DMS53 (cell line): ENCODE measurements at regions not wholly inside any gene's neighbourhood (a gene's known extent, or its start where the extent isn't known, plus 50 kb on each side); places are given as distances from the start of the nearest gene placed in this dataset.

Source experiments
- DNase-seq: peaks from one replicate; lab custom pipeline; 2025; lab: John Stamatoyannopoulos, UW

GRCh38 chr2:42957861-42958301 is 165.5 kb upstream of the HAAO start:
- no peak for DNase-seq

GRCh38 chr2:42957109-42957860 is 164.9 kb upstream of the HAAO start:
- no peak for DNase-seq

- no peak for DNase-seq
These were observed 162.0 kb upstream of the HAAO start for GRCh38 chr2:42954227-42954962.

- no peak for DNase-seq
These were observed 160.8 kb upstream of the HAAO start for GRCh38 chr2:42953216-42953615.

GRCh38 chr2:42951263-42951938 is 159.0 kb upstream of the HAAO start:
- no peak for DNase-seq

DNA sequence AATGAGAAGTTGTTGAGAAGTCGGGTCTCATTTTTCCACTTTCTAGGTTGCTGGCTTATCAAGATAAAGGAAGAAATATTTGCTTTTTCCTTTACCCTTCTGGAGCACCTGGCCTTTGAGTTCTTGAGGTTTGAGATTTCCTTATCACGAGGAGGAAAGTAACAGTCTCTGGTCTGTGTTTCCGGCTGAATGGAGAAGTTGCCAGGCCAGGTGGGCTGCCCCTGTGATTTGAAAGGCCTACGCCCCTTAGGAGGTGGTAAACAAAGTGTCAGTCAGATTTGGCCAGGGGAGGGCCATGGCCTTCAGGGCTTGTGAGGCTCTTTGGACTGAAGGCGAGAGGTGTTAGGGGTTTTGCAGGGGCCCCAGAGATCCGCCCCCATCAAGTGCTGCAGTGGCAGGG is 156.7 kb upstream of the HAAO start:
- no peak for DNase-seq

DNA sequence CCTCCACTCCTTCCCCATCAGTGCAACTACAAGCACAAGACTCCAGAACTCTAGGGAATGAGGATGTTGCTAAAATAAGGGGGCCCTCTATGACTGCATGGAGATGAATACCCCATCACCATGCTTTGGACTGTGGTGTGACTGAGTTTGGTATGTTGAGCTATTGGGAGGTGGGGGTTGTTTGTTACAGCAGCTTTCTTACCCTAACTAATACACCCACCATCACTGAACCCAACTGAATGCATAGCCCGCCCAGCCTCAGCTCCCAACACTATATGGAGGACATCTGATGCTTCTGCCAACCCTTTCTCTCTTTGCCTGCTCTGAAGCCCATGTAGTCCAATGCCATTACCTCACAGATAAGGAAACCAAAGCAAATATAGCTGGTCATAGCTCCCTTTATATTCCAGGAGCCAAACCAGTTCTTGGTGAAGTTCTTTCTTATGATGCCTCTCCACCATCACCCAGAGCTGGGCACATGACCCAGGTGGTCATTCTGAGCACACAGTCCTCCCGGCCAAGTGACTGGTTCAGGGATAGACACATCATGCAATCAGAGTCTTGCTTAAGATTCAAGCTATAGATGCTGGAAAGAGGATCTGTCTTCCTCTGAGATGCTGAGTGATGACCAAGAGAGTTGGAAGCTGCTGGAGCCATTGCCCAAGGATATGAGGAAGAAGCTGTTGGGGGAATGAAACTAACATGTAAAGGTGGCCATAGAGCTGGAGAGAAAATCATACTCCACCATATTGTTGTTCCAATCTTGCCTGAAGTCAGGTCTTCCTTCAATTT is 155.6 kb upstream of the HAAO start:
- DNase-seq = no peak

DNA sequence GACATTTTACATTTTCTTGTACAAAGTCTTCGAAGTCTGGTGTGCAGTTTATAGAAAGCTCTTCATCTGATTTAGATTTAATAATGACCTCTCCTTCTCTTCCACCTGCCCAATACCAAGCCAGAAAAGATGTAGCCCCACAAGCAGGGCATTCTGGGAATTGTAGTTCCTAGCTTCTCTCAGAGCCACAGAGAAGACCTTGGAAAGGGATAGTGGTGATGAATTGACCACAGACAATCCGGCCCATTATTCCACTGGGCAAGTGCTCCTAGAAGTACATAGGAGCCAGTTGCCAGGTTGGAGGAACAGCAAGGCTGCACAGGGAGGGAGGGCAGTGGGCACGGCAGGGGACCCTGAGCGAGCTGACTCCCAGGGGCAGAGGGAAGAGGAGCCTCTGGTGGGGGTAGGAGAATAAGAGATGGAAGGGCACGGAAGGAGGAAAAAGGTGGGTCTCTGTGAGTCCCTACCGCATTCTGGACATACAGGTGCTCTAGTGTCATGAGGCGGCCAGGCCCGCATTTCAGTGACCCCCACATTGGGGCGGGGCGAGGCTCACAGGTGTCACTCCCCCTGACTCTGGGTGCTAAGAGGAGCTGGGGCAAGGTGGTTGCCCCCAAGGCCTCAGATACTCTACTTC is 152.5 kb upstream of the HAAO start:
- peak; percentile 30 for DNase-seq

- no peak for DNase-seq
These were observed 150.7 kb upstream of the HAAO start for GRCh38 chr2:42942990-42943493.

DNA sequence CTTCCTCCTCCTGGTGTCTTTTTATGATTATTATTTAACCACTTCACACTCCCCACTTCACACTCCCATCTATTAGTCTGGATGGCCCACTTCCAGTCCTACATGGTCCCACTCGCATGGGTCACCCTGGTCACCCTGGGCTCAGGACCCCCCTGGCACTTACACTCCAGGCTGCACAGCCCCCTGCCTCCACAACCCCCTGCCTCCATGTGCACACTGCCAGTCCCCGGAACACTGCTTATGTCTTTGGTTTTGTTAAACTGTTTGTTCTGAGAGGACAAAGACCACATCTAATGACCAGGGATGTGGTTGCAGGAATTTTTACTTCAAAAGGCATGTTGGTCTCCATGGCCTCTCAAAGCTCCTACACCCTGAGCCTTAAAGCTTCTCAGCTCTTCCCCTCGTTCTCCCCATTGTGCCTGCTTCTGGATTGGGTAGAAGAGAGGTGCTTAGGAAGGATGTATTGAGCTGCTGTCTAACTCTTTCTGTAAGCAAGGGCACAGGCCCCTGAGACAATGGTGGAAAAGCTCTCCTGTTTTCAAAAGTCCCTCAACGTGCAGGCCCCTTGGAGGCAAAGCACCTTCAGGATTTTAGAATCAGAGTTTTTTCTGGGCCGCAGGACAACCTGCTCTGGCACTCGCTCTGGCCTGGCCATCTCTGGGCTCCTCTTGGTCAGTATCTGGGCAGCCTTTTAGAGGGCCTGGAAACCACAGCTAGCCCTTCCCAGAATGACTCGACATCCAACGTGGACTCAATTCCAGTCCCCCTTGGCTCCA is 150.0 kb upstream of the HAAO start:
- no peak for DNase-seq

DNA sequence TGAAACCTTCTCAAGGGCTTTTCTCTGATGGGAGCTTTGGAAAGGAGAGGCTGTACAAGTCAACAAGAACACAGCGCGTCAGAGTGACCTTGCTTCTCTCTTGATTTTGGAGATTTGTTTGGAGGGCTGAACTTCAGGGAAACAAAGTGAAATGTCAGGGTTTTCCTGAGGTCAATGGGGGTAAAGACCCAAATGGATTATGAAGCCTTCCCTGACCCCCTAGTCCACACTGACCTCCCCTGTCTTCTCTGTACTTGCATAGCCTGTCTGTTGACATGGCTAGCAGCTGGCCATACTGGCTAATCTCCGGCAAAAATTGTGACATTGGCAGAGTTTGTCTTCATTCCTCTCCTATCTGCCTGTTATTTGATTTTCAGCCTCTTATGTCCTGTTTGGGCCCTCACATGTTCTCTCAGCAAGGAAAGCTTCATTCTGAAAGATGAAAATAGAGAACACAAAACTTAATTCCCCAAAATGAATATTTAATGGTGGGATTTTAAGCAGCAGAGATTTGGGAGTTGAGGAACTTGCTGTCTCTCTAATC is 149.3 kb upstream of the HAAO start:
- no peak for DNase-seq

DNA sequence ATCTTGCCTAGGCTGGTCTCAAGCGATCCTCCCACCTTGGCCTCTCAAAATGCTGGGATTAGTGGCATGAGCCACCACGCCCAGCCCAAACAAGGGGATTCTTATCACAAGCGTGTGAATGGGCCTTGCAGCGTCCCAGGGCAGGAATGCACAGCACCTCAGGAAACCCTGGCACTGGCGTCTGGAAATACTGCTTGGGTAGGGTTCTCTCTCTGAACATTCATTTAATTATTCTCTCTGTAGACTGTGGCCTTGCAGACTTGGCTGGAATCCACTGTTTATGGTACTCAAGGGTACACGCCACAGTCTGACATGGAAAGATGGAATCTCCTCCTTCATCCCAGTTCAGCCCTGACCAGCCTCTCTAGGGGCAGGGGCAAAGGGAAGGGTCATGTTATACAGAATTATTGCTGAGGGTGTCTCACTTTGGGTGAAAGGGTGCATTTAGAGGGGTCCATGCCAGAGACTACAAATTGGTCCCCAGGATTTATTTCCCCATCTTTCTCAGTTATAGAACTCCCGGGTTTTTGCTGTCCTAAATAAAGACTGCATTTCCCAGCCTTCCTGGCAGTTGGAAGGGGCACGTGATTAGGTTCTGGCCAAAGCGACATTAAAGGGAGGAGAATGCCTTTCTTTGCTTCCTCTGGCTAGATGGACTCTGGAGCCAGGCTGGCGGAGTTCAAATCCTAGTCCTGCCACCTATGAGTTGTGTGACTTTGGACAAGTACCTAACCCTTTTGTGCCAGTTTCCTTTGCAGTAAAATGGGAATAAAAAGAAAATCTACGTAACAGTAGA is 147.2 kb upstream of the HAAO start:
- no peak for DNase-seq

DNA sequence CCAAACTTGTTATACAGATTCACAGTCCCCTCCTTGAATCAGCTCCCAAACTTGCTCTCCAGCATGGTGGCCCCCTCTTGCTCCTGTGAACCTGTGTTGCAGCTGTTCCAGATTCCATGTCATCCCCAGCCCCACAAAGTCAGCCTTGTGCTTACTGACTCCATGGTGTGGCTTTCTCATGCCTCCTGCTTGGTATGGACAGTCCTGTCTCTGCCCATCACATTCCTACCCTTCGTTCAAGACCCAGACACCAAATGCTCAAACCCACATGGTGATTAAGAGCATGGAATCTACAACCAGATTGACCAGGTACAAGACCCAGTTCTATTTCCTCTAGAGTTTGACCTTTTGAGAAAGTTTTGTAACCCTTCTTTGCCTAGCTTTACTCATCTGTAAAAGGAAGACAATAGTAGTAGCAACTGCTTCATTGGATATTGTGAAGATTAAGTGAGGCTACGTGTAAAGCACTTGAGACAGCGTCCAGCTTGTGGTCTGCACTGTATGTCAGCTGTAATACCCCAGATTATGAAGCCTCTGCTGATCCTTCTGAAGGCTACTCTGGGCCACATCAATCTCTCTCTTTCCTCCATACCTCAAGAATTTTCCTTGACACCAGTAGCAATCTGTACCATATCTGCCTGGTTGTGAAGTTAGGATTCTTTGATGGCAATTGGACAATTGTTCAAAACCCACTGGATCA is 146.4 kb upstream of the HAAO start:
- no peak for DNase-seq

DNA sequence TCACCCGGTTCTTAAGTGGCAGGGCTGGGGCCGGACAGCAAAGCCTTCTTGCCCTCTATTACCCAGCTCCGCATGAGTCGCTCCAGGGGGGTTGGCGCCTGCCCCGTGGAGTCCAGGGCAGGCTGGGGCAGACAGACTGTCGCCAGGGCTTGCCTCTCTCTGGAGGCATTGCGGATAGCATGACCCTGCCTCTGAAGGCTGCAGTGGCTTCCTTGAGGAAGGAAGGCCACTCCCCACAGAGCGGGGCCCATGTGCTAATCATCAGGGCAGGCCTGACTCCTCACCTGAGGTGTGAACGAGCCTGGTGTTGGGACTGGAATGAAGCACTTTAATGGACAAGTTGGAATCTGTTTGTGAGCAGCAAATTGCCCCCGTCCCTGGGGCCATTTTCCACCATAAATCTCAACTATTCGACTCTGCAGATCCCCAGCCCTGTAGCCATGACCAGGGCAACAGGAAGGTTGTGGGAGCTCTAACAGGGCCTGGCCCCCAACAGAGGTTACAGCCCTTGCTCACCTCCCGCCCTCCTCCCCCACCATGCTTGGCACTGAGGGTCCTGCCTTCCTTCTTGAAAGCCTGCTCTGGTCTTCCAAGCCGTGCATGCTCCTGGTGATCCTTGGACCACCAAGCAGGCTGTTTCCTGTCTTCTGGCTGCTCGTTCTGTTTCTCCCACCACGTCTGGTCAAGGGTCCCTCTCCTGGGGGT is 144.9 kb upstream of the HAAO start:
- DNase-seq = no peak

DNA sequence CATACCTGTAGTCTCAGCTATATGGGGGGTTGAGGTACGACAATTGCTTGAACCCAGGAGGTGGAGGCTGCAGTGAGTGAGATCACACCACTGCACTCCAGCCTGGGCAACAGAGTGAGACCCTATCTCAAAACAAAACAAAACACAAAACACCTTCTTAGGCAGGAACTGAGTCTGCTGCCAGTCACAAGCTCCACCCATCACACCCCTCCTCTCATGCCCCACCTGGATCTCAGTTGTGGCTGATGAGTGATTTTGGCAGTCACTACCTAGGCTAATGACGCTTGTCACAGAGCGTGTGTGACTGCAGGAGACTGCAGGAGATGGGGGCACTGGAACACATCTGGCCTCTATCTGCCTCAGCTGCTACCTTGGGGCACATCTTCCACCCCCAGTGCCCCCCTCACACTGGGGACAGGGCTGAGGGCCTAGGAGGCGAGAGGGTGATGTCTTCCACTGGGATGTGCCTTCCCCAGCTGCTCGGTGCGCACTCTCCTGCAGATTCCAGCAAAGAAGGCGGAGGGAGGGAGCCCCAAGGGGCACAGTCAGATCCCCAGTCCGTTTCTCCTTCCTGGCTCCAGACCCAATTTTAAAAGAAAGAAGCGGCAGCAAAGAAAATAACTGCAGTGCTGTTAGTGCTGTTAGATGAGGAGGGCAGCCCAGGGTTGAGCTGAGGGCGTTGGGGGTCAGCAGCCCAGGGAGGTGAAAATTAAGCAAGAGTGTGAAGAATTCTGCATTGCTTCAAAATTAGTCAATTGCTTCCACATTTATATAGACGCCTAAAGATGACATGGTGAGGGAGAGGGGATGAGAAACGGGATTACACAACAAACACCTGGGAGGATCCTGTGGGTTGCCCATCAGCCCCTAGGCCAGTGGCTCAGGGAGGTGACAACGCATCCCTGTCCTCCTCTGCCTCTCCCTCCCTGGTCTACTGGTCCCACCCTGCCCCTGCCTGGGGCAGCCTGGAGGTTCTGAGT is 143.6 kb upstream of the HAAO start:
- DNase-seq = no peak

DNA sequence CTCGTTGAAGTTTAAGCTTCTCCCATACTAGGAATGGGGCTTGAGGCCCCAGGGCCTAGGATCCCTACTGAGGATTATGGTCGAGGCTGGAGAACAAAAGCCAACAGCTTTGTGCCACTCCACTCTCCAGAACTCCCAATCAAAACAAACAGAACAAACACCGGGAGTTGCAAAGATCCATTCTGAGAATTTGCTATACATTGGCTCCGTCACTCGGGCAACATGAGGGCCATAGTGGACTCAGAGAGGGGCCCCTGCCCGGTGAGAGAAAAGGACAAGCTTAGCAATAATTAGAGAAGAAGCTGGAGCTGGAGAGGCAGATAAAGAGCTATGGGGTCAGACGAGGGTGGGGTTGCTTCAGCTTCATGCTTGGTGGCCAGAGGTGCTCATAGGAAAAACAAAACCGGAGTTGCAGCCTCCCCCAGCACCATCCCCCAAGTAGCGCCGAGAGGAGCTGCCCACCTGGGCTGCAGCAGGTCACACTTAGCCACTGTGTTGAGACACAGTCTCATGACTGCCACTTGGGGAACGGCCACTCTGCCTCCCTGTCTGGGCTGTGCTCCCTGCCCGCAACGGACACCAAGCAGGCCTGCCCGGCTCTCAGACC is 142.3 kb upstream of the HAAO start:
- no peak for DNase-seq

- DNase-seq = no peak
These were observed 141.5 kb upstream of the HAAO start for GRCh38 chr2:42933824-42934254.
